Right hindlimb (tissue), 1 donor: ENCODE measurements at regions not wholly inside any gene's neighbourhood (a gene's known extent, or its start where the extent isn't known, plus 50 kb on each side); places are given as distances from the start of the nearest gene placed in this dataset.
"Not testable (repeated sequence)": the region's sequence is repeated elsewhere in the genome, so short reads cannot be mapped to it uniquely, and the experiment has no call there.

Experiments used
- DNase-seq: peaks from one replicate; pipeline ENCODE4 v3.0.0-alpha.2; 2018

DNA sequence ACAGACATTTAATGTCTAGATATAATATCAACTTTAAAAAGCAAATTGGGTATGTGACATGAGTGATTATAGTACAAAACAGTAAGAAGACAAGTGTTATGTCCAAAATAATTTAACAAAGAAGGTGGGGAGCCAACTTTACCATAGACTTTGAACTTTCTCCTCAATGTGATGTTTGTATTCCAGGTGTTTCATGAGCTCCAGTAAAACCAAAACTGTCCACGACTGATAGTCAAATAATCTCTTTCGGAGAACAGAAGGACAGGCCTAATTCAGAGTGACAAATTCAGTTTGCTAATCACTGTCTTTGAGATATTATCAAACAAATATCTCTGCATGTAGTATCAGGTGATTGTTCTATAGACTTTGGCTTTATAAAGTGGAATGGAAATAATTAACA, 1112.6 kb downstream of the SLC6A15 start:
- no peak for DNase-seq

DNA sequence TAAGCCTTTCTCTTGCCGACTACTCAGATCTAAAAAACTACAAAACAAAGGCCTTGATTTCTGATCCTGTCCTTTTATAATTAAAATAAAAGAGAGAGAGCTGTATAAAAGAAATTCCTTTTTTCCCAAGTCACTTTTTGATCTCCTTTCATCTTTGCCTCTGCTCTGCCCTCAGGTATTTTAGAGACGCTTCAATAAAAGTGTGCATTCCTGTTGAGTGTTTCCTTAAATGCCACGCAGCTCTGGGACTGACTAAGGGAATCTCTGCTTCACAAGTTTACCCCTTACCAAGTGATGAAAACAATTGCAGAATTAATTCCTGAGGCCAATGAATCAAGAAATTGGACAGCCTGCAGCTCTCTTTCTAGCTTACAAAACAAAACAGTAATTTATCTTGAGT, 1109.8 kb downstream of the TMTC2 start:
- DNase-seq, result no peak

DNA sequence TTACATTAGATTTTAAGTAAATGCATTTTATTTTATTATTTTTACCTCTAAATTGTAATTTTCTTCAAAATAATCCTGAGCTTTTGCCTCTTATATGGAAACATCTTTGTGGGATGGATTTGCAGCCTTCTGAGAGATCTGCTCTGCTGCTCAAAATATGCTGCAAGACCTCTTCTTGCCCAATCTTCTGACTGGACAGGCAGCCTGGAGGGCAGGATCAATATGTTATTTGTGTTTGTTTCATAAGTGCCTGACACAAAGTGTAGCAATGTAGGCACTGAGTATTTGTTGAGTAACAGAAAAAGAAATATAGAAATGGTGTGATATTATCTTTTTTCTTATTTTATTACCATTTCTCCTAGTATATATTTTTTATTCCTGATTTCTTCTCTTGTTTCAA, 1106.9 kb downstream of the TMTC2 start:
- DNase-seq, result no peak

DNA sequence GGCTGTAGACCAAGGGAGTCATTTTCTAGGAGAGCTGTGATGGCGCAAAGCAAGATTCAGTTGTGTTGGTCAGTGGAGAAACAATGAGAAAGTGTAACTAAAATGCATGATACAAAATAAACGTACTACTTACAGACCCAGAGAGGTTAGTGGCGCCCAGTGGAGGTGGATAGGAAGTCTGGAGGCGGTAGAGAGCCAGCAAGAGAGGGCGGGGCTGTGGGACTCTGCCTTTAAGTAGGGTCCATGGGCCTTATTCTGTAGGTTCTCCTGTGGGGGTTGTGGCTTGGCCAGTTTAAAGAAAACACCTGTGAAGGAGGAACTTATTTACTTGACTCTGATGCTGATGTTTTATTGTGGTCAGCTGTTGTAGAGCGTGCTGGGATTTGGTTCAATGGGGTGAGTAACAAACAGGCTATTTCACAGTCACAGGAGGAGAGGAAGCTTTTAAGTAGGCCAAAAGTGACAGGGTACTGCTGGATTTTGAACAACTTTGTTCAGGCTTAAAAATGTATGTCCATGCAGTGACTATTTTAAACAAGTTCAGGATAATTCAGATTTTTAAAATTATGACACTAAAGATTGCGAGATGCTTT, 1097.7 kb downstream of the TMTC2 start:
- no peak for DNase-seq

DNA sequence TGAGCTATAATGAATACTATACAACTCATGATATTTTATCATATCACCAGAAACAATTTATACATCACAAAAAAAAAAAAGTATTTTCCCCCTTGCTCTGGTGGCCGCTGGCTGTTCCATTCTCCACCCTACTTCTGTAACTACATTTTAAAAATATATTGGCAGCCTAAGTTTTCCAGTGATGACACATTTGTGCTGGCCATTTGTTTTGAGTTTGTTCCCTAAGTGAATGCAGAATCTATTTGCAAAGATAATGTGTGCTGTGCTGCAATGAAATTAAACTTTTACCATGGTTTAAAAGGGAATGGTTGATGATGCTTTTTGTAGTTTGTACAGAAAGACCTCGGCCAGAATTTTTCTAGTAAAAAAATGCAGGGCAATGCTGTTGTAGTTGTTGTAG, 1092.8 kb downstream of the TMTC2 start:
- no peak for DNase-seq

DNA sequence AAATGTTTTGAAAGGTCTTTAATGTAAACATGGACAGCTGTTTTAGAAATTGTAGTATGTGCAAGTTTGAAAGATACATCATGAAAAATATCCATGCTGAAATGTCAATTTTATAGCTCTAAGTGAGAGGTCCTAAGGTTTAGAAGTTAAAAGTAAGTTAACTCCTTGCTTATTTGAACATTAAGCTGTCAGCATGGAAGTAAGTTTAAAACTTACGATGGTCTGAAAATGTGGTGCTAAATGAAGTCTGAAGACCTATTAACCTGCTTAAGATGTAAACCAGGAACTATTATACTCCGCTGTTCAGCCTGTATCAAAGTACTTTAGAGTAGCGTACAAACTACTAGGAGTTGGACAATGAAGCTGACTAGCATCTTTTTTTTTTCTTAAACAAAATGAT, 1082.4 kb downstream of the TMTC2 start:
- no peak for DNase-seq

DNA sequence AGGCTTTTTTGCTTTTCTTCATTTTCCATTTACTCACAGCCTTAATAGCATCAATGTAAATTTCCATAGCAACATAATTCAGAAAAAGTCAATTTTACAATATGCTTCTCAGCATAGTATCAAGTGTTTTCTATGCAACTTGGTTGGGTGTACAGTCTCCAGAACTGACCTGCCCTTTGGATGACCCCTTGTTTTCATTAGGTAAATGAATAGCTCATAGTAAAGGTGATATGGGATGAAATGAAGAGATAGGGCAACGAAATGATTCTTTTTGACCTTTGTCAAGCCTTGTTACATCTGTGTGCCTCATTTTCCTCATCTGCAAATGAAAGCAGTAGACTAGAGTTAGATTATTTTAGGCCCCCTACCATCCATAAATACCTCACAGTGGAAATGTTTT, 1081.0 kb downstream of the TMTC2 start:
- DNase-seq, result no peak

DNA sequence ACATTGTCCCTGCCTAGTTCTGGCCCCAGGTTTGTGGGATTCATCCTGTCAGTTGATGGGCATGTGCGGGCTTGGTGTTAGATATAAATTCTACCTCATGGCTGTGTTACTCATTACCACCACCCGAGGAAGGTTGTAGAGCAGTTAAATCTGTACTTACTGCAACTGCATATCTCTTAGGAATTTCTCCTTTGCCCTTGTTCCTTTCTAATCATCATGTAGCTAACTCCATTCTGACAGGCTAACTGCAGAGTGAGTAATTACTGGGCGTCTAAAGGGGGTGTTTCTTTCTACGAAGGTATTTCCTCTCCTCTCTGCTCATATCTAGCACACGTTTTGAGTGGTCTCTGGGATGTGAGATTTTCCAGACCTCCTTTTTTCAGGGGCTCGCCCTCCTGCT, 1076.7 kb downstream of the TMTC2 start:
- DNase-seq, result no peak

DNA sequence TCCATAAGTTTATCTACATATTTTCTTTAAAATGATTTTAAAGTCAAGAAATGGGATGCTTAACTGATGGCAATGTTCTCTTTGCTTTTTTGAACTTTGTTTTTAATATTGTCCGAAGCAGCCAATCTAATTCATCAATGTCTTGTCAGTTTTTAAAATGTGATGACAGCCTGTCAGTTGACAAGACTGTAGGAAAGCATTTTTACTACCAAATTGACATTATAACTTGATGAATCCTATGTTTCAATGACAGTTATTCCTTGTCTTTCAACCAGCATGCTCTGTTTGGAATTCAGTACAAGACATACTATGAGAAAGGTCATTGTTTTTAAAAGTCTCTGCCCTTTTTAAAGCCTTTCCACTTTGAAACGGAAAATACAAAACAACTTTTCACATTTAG, 1073.2 kb downstream of the TMTC2 start:
- no peak for DNase-seq

DNA sequence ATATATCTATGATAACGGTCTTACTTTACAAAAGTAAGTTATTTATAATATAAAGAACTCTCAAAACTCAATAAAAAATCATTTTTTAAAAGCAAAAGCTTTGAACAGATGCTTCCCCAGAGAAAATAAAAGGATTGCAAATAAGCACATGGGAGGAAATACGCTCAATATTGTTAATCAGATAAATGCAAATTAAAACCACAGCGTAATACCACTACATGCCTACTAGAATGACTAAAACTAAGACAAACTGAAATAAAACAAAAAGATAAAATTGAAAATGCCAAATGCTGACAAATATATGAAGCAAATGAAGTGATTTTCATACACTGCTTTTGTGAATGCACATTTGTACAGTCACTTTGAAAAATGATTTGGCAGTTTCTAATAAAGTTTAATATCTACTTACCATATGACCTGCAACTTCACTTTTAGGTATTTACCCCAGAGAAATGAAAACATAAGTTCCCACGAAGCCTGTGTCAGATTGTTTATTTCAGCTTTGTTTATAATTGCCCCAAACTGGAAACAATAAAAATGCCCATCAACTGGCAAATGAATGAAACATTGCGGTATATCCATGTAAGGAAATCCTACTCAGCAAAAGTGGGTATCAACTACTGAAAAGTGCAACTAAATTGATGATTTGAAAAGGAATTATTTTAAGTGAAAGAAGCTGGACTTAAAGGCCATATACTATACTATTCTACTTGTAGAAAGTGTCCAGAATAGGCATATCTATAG, 1072.4 kb downstream of the TMTC2 start:
- no peak for DNase-seq

DNA sequence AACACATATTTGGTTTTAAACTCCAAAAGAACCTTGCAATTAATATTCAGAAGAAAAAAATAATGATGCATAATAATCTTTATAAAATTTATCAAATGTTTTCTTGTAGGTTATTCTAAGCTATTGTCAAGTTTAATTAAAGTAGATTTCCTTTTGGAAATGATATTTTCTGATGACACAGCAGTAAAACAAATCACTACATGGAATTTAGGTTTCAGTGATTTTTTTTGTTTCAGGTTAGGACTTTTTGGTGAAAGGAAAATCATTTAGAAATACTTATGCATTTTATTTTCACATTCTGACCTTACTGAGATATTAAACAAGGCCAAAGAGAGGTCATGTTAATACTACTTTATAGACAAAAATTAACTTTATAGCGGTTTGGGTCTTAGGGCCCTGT, 1067.2 kb downstream of the TMTC2 start:
- DNase-seq, result no peak

DNA sequence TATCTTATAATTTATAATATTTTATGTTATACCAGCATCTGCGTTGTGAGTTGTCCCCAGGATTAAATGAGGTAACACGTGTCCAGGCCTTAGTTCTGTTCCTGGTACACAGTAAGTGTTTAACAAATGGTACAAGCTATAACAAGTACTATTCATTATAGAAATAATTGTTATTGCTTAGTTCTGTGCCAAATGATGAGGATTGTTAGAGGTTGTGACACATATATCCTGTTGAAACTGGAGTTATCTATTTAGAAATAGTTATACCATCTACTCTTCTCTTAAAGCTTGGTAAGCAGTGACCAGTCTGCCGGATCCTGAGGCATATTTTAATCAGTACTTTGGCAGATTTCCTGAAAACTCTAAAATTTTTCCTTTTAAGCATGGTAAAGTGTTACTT, 1066.5 kb downstream of the TMTC2 start:
- no peak for DNase-seq

DNA sequence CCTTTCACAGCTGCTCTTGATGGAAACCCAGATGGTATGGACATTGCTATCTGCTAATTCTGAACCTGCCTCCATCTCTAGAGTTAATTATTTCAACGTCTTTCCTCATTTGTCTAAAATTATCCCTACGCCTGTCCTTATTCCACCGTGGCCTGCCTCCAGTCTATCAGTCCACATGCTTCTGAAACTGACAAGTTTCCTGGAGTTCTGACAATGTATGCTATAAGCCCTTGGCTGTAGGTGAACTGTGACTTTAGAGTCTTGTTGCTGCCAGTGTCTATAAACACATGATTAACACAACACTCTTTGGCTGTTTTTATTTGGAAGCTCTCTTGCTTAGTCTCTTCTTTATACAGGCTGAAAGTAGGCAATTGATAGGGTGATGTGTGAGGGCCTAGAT, 1052.9 kb downstream of the TMTC2 start:
- DNase-seq, result no peak

DNA sequence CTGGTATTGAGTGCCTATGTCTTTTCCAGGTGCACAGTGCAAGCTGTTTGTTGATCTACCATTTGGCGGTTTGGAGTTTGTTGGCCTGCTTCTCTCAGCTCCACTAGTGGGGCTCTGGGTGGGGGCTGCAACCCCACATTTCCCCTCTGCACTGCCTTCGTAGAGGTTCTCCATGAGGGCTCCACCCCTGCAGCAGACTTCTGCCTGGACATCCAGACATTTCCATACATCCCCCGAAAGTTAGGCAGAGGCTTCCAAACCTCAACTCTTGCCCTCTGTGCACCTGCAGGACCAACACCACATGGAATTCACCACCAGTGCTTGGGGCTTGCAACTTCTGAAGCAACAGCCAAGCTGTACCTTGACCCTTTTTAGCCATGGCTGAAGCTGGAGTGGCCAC, 1024.1 kb downstream of the TMTC2 start:
- no peak for DNase-seq

DNA sequence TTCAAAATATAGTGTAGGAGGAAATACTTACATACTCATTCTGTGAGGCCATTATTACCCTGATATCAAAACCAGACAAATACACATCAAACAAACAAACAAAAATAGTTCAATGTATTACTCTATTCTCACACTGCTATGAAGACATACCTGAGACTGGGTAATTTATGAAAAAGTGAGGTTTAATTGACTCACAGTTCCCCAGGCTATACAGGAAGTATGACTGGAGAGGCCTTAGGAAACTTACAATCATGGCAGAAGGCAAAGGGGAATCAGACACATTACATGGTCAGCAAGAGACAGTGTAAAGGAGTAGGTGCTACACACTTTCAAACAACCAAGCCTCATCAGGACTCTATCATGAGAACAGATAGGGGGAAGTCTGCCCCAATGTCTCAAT, 1023.2 kb downstream of the TMTC2 start:
- no peak for DNase-seq

DNA sequence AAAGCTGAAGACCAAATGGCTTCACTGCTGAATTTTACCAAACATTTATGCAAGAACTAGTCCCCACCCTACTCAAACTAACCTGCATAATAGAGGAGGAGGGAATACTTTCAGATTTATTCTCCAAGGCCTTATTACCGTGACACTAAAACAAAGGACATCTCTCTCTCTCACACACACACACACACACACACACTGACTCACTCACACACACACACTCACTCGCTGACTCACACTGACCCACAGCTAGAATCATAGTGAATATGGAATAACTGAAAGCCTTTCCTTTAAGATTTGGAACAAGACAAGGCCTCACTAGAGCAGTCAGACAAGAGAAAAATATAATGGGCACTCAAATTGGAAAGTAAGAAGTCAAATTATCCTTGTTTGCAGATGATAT, 1014.1 kb downstream of the TMTC2 start:
- DNase-seq, result no peak

DNA sequence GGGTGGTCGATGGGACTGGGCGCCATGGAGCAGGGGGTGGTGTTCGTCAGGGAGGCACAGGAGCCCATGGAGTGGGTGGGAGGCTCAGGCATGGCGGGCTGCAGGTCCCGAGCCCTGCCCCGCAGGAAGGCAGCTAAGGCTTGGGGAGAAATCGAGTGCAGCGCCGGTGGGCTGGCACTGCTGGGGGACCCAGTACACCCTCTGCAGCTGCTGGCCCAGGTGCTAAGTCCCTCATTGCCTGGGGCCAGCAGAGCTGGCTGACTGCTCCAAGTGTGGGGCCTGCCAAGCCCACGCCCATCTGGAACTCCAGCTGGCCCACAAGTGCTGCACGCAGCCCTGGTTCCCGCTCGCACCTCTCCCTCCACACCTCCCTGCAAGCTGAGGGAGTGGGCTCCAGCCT, 1009.6 kb downstream of the TMTC2 start:
- not testable (repeated sequence) for DNase-seq

DNA sequence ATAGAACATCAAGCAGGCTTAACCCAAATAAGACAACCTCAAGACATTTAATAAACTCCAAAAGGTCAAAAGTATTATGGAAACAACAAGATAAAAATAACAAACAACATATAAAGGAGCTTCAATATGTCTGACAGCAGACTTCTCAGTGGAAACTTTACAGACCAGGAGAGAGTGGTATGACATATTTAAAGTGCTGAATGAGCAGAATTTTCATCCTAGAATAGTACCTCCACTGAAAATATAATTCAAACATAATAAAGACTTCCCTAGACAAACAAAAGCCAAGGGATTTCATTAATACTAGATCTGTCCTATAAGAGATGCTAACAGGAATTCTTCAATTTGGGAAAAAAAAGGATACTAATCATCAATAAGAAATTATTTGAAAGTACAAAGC, 1005.0 kb downstream of the TMTC2 start:
- no peak for DNase-seq

DNA sequence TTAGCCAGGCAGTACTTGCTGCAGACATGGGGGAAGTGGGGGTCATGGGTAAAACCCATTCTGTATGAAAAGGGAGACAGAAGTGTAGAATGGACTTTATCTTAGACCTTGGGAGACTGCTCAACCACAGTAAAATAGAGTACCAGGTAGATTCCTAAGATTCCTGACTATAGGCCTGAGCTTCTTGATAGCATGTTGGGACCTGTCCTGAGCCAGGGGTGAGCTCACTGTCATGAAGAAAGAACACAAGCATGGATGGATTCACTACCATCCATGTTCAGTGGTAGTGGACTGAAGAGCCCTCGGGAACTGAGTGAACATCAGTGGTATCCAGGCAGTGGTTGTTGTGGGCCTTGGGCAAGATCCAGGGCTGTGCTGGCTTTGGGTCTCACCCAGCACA, 1003.8 kb downstream of the TMTC2 start:
- no peak for DNase-seq

DNA sequence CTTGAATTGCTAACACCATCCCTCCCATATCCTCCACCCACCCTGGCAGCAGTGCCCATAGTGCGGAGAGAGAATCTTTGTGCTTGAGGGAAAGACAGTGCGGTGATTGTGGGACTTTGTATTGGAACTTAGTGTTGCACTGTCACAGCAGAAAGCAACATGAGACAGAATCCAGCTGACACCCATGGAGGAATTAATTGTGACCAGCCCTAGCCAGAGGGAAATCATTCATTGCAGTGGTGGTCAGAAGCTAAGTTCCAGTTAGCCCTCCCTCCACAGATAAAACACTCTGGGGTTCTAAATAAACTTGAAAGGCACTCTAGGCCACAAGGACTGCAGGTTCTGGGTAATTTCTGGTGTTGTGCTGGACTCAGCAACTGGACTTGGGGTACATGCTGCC, 1002.6 kb downstream of the TMTC2 start:
- no peak for DNase-seq

DNA sequence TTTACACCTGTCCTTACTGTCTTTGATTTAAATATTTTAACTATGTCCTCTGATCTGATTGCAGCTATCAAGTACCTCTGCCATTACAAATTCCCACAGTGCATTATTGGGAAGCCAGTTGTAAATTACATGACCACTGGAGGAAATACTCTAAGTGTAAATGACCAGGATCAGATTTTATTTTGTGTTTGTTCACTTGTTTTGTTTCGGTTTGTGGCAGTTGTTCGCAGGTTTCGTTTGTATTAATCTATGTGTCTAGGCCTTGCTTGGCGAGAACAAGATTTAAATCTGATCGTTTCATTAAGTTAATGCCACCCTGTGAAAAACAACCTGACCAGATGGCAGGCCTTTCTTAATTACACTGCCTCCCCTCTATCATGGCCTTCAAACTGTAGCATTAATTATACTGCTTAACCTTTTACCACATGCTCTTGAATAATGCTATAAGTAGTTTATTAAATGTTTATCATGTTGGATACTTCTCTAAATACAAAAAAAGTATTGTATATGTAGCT, 990.1 kb downstream of the TMTC2 start:
- DNase-seq, result no peak

DNA sequence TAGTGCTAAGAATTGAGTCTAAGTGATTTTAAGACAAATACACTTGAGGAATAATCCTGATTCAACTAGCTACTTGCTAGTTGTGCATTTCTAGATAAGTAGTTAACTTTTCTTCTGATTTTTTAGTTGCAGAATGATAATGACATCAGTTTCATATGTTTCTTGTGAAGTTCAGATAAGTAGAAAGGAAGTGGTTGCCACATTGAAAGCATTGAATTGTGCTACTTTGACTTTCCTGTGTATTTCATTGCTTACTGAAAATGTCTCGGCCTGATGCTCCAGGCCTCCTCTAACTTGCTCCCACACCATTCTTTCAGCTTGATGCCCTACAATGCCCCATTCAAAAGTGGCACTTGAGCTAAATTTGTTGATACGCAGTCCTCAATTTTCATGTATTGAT, 980.0 kb downstream of the TMTC2 start:
- no peak for DNase-seq

DNA sequence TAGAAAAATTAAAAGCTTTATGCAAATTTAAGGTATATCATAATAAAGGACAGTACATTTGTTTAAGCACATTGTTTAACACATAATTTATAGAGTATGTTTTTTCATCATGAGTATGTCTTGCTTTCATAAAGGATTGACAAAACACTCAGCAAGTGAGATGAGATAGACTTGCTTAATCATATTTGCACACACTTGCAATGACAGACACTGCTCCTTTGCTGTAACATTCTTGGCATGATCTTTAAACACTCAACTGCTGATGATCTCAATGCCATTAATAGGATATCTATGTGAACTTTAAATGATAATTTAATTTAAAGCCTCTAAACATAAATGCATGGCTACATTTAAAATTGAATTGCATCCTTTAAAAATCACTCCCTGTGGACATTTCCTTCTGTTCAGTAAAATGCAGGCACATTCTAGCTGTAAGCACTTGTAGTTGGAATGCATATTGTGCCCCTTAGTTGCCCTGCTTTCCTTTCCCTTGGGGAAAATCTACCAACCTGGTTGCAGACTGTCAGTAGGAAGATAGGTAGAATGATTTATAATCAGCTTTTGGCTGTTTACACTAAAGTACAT, 979.0 kb downstream of the TMTC2 start:
- no peak for DNase-seq

DNA sequence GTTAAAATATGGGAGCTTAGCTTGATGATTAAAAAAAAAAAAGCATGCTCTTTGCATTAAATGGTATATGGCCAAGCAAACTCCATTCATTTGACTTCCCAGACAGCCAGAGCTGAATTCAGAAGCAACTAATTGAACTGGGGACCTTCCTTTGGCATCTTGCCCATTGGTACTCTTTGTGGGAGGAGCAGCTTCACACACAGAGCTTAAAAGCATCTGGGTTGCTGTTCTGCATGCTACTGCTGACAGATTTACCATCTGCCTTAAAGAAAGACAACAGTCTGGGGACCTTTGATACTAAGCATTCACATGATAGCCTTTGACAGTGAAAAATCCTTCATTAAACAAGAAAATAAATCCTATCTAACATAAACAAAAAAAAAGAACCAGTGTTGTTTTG, 977.9 kb downstream of the TMTC2 start:
- no peak for DNase-seq
